ENCODE measurements at regions not wholly inside any gene's neighbourhood (a gene's known extent, or its start where the extent isn't known, plus 50 kb on each side); places are given as distances from the start of the nearest gene placed in this dataset.

- DNase-seq: no peak
Observed at GRCh38 chr5:68490406-68490805, 274.9 kb downstream of the PIK3R1 start.

- DNase-seq: no peak
Observed at GRCh38 chr5:68494771-68495170, 279.2 kb downstream of the PIK3R1 start.

GRCh38 chr5:68499987-68500386 is 284.4 kb downstream of the PIK3R1 start:
- DNase-seq: no peak

DNA sequence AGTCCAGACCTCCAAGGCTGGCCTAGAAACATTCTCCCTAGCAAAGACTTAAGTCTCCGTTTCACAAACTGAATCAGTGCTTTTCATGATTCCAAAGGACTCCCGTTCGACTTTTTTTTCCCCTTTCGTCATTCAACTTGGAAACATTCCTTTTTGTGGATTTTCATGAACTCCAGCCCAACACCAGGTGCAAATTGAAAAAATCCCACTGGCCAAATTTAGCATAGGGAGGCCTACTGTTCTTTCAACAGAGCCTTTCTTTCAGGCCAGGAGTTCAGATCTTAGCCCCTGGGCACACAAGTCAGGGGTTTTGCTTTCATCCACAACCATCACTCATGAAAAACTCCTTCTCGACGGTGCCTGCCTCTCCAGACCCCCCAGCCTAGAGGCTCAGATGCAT is 285.3 kb downstream of the PIK3R1 start:
- DNase-seq: no peak

DNA sequence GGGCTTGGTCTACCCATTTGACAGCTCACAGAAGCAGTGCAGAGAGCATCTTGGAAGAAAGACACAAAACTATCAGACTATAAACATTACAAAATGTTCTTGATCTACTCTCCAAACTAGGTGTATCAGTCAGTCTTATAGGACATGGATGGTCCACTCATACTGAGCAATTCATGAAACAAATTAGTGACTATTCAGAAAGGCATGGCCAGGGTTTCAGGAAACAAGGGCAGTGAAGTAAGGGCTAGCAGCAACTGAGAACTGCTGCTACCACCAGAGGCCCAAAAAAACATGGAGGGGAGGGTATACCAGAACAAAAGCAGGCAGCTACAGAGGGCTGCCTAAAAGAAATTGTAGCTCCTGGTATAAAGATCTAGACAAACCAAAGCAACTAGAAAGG is 287.0 kb downstream of the PIK3R1 start:
- DNase-seq: no peak

DNA sequence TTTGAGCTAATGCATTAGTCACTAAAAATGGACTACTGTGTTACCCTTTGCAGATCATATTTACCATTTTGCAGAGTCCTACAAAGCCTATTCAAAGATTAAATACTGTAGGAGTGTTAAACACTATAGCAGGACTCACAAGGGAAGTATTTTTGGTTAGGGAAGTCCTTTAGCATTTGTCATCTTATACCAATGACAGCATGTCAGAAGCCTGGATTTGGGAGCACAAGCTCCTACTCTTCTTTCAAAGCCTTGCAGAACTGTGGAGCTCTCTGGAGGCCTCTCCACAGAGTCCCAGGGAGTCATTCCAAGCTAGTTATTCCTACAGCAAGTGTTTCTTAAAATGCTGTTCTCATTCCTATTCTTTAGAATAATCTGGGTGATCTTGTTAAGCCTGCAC is 288.8 kb downstream of the PIK3R1 start:
- DNase-seq: no peak

DNA sequence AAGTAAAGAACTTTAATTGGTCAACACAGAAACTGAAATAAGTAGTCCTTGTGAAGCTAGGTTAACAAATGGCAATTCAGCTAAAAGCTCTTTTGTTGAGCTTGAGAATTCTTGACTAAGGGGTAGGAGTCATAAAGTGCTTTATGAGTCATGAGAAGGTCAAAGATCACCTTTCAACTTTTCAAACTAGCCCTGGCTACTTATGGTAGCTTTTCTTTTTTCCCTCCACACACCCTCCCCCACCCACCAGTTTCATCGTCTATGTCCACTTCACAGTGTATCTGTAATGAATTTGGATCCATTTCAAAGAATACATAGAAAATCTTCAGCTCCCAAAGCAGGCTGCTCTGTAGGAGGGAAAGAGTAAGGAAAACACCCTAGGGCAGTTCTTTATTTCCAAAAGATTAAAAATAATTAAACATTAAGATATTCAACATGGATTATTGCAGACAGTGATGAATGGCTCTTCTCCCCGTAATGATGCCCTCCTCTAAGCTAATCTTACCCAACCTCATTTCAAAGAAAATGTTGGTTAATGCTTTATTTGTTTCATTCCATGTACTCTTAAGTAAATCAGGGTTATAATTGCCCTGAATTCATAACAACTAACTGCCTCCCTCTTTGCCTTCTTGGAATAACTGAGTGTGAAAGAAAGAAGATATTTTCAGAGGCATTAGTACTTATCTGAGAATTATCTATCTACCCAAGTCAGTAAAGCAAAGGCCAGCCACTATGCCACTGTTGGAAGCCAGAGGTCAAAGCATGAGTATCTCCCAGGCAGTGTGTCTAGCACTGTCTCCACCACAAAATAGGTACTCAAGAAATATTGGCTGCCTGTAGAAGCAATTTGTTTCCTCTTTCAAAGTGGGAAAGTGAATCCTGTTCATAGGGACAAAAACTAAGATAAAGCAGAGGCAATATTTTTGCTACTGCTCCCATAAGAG is 290.6 kb downstream of the PIK3R1 start:
- DNase-seq: no peak

DNA sequence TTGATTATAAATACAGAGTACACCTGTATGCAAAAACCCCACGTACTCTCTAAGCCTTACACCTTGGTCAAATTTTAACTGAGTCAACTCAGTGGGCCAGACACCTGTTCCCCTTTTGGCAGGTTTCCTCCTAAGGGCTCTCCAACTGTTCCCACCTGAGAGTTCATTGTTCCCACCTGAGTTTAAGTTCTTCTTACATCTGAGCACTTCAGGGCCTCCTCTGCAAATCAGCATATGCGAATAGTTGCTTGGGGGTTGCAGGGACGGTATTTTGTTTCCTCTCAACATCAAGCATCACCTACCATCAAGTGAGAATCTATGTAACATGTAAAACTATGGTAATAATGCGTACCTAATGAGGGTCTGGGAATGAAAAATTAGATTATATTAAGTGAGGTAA is 300.0 kb downstream of the PIK3R1 start:
- no peak for DNase-seq

DNA sequence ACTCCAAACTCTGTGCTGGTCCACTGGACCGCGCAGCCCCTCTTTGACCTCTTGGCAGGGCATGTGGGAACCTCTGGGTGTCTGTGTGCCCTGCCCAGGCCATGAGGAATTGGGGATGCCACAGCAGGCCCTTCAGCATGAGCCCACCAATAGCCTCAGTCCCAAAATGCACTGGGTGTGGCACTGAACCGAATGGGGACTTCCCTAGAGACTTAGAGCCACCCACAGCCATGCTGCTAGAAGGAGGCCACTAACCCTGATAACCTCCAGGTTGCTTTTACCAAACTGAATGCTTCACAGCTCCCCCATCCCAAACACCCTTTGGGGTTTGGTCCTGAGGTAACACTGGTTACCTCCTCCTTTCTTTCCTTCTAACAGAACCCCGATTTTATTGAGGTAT is 302.7 kb downstream of the PIK3R1 start:
- DNase-seq: no peak

DNA sequence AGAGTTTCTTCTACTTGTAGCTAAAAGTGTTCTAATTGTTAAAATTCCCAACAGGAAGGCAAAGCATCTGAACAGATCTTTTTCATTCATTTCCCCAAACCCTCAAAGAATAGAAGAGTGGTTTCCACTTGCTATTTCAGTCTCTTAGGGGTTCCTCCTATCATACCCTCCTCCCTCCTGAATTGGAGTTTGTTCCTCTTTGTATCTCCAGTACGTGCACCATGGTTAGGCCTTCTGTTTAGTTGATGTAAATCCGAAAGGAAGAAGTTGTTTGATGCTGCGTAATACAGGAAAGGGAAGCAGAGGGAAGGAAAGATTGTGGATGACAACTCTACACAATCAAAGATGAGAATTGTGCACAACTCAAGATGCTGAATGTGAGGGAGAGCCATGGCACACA is 303.6 kb downstream of the PIK3R1 start:
- DNase-seq: no peak

- no peak for DNase-seq
Observed at GRCh38 chr5:68521776-68522175, 306.2 kb downstream of the PIK3R1 start.

GRCh38 chr5:68522863-68523262 is 307.3 kb downstream of the PIK3R1 start:
- DNase-seq: no peak

- no peak for DNase-seq
Observed at GRCh38 chr5:68528821-68529273, 313.3 kb downstream of the PIK3R1 start.

DNA sequence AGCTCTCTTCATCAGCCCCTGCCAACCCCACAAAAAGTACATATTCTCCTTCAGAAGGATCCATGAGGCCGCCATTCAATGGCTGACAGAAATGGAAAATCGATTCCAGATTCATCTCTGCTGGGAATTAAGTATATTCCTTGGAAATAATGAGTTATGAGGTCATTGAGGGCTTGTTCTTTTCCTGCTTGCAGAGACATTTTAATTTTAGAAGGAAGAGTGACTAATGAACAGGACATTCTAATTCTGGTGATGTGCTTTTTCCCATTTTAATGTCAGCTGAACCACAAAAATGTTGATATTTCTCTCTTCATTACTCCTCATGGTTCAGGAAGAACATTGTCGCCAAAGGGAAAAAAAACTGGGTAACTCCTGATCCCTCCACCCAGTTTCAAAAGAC is 314.0 kb downstream of the PIK3R1 start:
- no peak for DNase-seq

DNA sequence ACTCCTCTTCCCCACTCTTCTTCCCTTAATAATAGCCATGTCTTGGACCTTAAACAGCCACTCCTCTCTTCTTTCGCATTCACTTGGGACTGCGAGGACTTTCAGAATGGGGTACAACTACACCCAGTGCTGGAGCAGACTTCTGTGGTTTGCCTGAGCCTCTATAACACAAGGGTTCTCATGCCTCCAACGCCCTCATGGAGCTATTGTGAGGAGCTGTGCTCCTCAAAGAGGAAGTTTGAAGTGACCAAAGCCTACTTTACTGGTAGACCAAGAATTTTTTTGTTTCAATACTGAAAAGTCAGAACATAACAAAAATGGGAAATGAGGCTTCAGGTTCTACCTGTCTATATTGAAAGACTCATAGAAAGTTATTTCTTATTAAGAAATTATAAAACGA is 316.4 kb downstream of the PIK3R1 start:
- no peak for DNase-seq

DNA sequence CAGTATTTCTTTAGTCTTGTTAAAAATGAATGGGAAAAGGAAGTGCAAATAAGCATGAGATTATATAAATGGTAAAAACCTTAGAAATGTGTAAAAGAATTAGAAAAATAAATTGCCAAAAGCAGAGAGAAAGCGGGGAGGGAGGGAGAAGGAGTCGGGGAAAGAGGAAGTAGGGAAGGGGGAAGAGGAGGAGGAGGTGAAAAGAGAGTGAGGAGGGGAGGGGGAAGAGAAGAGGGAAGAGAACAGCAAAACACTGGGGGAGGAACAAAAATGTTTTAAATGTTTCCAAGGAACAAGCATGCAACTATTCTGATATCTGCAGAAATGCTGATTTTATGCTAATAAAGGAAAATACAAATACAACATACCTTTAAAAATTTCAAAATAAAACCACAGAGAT is 317.5 kb downstream of the PIK3R1 start:
- DNase-seq: no peak

- no peak for DNase-seq
Observed at GRCh38 chr5:68533571-68534084, 318.1 kb downstream of the PIK3R1 start.

GRCh38 chr5:68534131-68534940 is 318.8 kb downstream of the PIK3R1 start:
- no peak for DNase-seq

DNA sequence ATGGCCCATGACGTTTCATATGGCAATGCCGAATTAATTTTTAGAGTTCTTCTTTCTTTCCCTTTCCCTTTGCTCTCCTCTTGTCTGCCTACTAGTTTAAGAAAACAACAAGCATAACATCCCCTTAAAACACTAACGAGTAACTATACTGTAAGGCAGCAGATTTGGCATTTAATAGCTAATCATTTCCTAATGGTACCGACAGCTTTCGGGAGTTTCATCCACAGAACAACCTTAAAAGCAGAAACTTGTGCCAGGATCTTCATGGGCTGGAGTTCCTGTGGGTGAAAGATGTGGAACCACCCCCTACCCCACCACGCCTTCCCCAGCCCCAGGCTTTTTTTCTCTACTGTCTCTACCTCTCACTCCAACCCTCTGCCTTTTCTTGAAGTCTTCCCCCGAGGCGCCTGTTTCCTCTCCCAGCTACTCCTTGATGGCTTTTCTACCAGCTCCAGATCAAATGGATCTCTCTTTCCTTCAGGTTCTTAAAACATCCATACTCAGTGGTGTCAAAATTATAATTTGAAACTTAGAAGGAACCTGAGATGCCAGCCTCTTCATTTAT is 319.5 kb downstream of the PIK3R1 start:
- DNase-seq: no peak

- no peak for DNase-seq
Observed at GRCh38 chr5:68538814-68539420, 323.4 kb downstream of the PIK3R1 start.

DNA sequence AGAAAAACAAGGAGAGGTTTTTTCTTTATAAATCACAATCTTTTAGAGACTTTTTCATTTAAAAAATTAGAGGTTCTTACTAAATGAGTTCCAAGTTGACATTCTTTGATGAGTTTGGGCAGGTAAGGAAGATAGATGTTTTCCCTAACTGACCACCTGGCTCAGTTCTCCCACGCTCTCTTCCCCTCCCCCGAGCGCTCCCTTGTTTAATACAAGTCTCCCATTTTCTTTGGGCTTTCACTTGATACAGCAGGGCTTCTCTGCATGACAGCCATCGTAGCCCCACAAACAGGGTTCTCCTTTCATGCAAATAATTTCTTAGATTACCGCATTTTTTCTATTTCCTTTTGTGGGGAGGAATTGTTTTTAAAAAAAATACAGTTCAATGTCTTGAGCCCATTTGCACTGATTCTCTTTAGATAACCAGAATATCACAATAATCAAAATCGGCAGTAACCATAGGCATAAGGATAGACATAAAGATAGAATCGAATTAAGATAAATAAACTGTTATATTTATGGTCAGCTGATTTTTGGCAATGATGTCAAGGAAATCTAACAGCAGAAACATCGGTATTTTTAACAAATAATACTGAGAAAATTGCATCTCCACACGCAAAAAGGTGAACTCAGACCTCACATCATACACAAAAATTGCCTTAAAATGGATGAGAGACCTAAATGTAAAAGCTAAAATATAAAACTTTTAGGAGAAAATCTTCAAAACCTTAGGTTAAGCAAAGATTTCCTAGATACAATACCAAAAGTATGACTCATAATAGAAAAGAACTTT is 325.4 kb downstream of the PIK3R1 start:
- no peak for DNase-seq

GRCh38 chr5:68542207-68542606 is 326.7 kb downstream of the PIK3R1 start:
- no peak for DNase-seq

All from CD4-positive, alpha-beta T cell treated with Interleukin-12 subunit alpha and Interleukin-12 subunit beta, for 1 hour (primary cell).